Smooth muscle cell of the brain vasculature (primary cell): ENCODE measurements at regions not wholly inside any gene's neighbourhood (a gene's known extent, or its start where the extent isn't known, plus 50 kb on each side); places are given as distances from the start of the nearest gene placed in this dataset.
A peak's percentile ranks its signal among the peaks of the same experiment; 100 is the strongest.
"Not testable (repeated sequence)": the region's sequence is repeated elsewhere in the genome, so short reads cannot be mapped to it uniquely, and the experiment has no call there.

ENCODE experiments used
- DNase-seq: peaks from one replicate; pipeline ENCODE4 v3.0.0-alpha.2; 2012; ENCODE audit warnings: low read depth, low spot score

GRCh38 chr5:91285062-91285461, 98.1 kb downstream of the ARRDC3 start:
- not testable (repeated sequence) for DNase-seq

GRCh38 chr5:91283899-91284298, 99.2 kb downstream of the ARRDC3 start:
- DNase-seq = no peak

- no peak for DNase-seq
Measured at GRCh38 chr5:91283326-91283725, 99.8 kb downstream of the ARRDC3 start.

GRCh38 chr5:91282210-91282609, 100.9 kb downstream of the ARRDC3 start:
- DNase-seq = no peak

- DNase-seq = no peak
Measured at GRCh38 chr5:91281401-91281800, 101.7 kb downstream of the ARRDC3 start.

- DNase-seq = peak; percentile 93
Measured at GRCh38 chr5:91280362-91281269, 102.5 kb downstream of the ARRDC3 start.

- no peak for DNase-seq
Measured at GRCh38 chr5:91277840-91278239, 105.3 kb downstream of the ARRDC3 start.

- DNase-seq = no peak
Measured at GRCh38 chr5:91277093-91277626, 106.0 kb downstream of the ARRDC3 start.

GRCh38 chr5:91272858-91273257, 110.3 kb downstream of the ARRDC3 start:
- DNase-seq = no peak

GRCh38 chr5:91271999-91272398, 111.1 kb downstream of the ARRDC3 start:
- DNase-seq = no peak

- DNase-seq = no peak
Measured at GRCh38 chr5:91269198-91269597, 113.9 kb downstream of the ARRDC3 start.

GRCh38 chr5:91266184-91266705, 116.9 kb downstream of the ARRDC3 start:
- no peak for DNase-seq

- no peak for DNase-seq
Measured at GRCh38 chr5:91264311-91265051, 118.6 kb downstream of the ARRDC3 start.

GRCh38 chr5:91263898-91264297, 119.2 kb downstream of the ARRDC3 start:
- no peak for DNase-seq

- no peak for DNase-seq
Measured at GRCh38 chr5:91257301-91257700, 125.8 kb downstream of the ARRDC3 start.

- no peak for DNase-seq
Measured at GRCh38 chr5:91256142-91256524, 127.0 kb downstream of the ARRDC3 start.

GRCh38 chr5:91255396-91256141, 127.5 kb downstream of the ARRDC3 start:
- DNase-seq = no peak

GRCh38 chr5:91252916-91253315, 130.2 kb downstream of the ARRDC3 start:
- DNase-seq = no peak

- DNase-seq = no peak
Measured at GRCh38 chr5:91245871-91246270, 137.2 kb downstream of the ARRDC3 start.

GRCh38 chr5:91245074-91245452, 138.1 kb downstream of the ARRDC3 start:
- no peak for DNase-seq

- no peak for DNase-seq
Measured at GRCh38 chr5:91244380-91245073, 138.6 kb downstream of the ARRDC3 start.
